ENCODE measurements at regions not wholly inside any gene's neighbourhood (a gene's known extent, or its start where the extent isn't known, plus 50 kb on each side); places are given as distances from the start of the nearest gene placed in this dataset.

GRCh38 chr1:178578541-178578940, 65.6 kb downstream of the TEX35 start:
- Histone ChIP-seq H3K4me1 (replicated peaks; ENCODE audit: insufficient read depth) (no peaks in the 10 kb centered on the region), H3K27ac (no peak overlapping the region), H3F3A (ENCODE audit: insufficient read depth, low read depth) (no peaks in the 10 kb centered on the region), H2AFZ (no peak overlapping the region), H3K4me2 (no peak overlapping the region), H3K4me3 (no peak overlapping the region), H3K36me3 (ENCODE audit: low read depth) (no peaks in the 10 kb centered on the region), H3K9me2 (ENCODE audit: insufficient read depth) (no peaks in the 10 kb centered on the region), H3K9me3 (ENCODE audit: insufficient read depth, low read depth) (no peaks in the 10 kb centered on the region), H4K20me1 (ENCODE audit: insufficient read depth) (no peaks in the 10 kb centered on the region), H3K27me3 (ENCODE audit: insufficient read depth, low read depth) (no peaks in the 10 kb centered on the region), H3K79me2 (ENCODE audit: low read depth) (no peaks in the 10 kb centered on the region)
- DNase-seq = no peak
- intact Hi-C loops (cut with micrococcal nuclease; ENCODE audit: unreplicated experiment) = no loop called here
- no peak for TF ChIP-seq EZH2 (IDR thresholded peaks at IDR 0.05; ENCODE audit: low read depth)
- no peak for TF ChIP-seq CTCF (conservative IDR thresholded peaks at IDR 0.05)
- BruUV-seq (replicated peaks) = no TSS peak
- CTCF ChIA-PET = no interaction called here
- POLR2A ChIA-PET (ENCODE audit: unreplicated experiment) = no interaction called here

- intact Hi-C loops (cut with micrococcal nuclease; ENCODE audit: unreplicated experiment) = no loop called here
- Histone ChIP-seq H3K4me2 (no peak overlapping the region), H3K36me3 (ENCODE audit: low read depth) (no peaks in the 10 kb centered on the region), H2AFZ (no peak overlapping the region), H3K27ac (no peak overlapping the region), H3K9me2 (ENCODE audit: insufficient read depth) (no peaks in the 10 kb centered on the region), H3K9me3 (ENCODE audit: insufficient read depth, low read depth) (no peaks in the 10 kb centered on the region), H3K4me1 (replicated peaks; ENCODE audit: insufficient read depth) (no peaks in the 10 kb centered on the region), H3K4me3 (no peak overlapping the region), H3F3A (ENCODE audit: insufficient read depth, low read depth) (no peaks in the 10 kb centered on the region), H3K79me2 (ENCODE audit: low read depth) (no peaks in the 10 kb centered on the region), H4K20me1 (ENCODE audit: insufficient read depth) (no peaks in the 10 kb centered on the region), H3K27me3 (ENCODE audit: insufficient read depth, low read depth) (no peaks in the 10 kb centered on the region)
- ChIA-PET POLR2A (ENCODE audit: unreplicated experiment) (no interaction called here), CTCF (no interaction called here)
- BruUV-seq (replicated peaks) = no TSS peak
- no peak for DNase-seq
- TF ChIP-seq CTCF (conservative IDR thresholded peaks at IDR 0.05) (no peak), EZH2 (IDR thresholded peaks at IDR 0.05; ENCODE audit: low read depth) (no peak)
Observed at GRCh38 chr1:178579095-178579494, 66.2 kb downstream of the TEX35 start.

- Histone ChIP-seq H3K27ac (no peak overlapping the region), H3K36me3 (ENCODE audit: low read depth) (no peaks in the 10 kb centered on the region), H3K4me2 (no peak overlapping the region), H2AFZ (no peak overlapping the region), H3K27me3 (ENCODE audit: insufficient read depth, low read depth) (no peaks in the 10 kb centered on the region), H3K9me3 (ENCODE audit: insufficient read depth, low read depth) (no peaks in the 10 kb centered on the region), H3K4me1 (replicated peaks; ENCODE audit: insufficient read depth) (no peaks in the 10 kb centered on the region), H4K20me1 (ENCODE audit: insufficient read depth) (no peaks in the 10 kb centered on the region), H3F3A (ENCODE audit: insufficient read depth, low read depth) (no peaks in the 10 kb centered on the region), H3K79me2 (ENCODE audit: low read depth) (no peaks in the 10 kb centered on the region), H3K4me3 (no peak overlapping the region), H3K9me2 (ENCODE audit: insufficient read depth) (no peaks in the 10 kb centered on the region)
- intact Hi-C loops (cut with micrococcal nuclease; ENCODE audit: unreplicated experiment) = no loop called here
- DNase-seq = no peak
- CTCF ChIA-PET = no interaction called here
- no peak for TF ChIP-seq CTCF (conservative IDR thresholded peaks at IDR 0.05)
- TF ChIP-seq EZH2 (IDR thresholded peaks at IDR 0.05; ENCODE audit: low read depth) = no peak
- BruUV-seq (replicated peaks) = no TSS peak
- POLR2A ChIA-PET (ENCODE audit: unreplicated experiment) = no interaction called here
Observed at GRCh38 chr1:178579562-178579961, 66.7 kb downstream of the TEX35 start.

Measured in PC-9 (cell line).